Ovary (tissue), 3 donors: ENCODE measurements at regions not wholly inside any gene's neighbourhood (a gene's known extent, or its start where the extent isn't known, plus 50 kb on each side); places are given as distances from the start of the nearest gene placed in this dataset.

Experiments used
- EP300 ChIP-seq: sonication (generic); formaldehyde crosslinking; IDR thresholded peaks from one replicate; pipeline ENCODE4 v1.6.1; 2017; ENCODE audit warnings: antibody characterized with exemption
- POLR2A ChIP-seq: fragments of 450-650 bp; IDR thresholded peaks from one replicate; pipeline ENCODE4 v1.6.1; 2017; ENCODE audit warnings: antibody characterized with exemption, mild to moderate bottlenecking, moderate library complexity
- TF ChIP-seq, protein P1 (sequence below), 3 donors: fragments of 450-650 bp in 2 of 3; fragments of 200-600 bp in 1 of 3; IDR thresholded peaks; one replicate each; pipeline versions ENCODE4 v1.5.1 to v1.8.0; 2016 to 2022; ENCODE audit warnings: antibody characterized with exemption in 3 of 3, mild to moderate bottlenecking in 1 of 3
- donor health status: DM: no; HTN: no; CAD: no.

DNA sequence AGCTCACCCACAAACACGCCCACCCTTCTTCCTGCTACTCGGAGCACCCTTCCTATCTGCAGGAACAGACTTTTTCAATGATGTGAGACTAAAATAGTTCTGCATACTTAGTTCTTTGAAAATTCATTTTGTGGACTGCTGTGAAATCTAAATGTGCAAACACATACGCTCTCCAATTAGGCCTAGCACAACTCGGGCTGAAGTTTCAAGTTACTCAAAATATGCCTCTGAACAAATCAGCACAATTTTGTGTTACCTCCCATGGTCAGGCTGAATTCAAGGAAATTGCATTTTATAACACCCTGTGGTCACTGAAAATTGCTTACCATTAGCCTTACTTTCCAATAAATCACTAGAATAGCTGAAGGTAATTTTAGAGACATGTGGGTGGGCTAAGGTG lies 323.8 kb upstream of the ADCY2 start:
- TF ChIP-seq, protein P1, sequence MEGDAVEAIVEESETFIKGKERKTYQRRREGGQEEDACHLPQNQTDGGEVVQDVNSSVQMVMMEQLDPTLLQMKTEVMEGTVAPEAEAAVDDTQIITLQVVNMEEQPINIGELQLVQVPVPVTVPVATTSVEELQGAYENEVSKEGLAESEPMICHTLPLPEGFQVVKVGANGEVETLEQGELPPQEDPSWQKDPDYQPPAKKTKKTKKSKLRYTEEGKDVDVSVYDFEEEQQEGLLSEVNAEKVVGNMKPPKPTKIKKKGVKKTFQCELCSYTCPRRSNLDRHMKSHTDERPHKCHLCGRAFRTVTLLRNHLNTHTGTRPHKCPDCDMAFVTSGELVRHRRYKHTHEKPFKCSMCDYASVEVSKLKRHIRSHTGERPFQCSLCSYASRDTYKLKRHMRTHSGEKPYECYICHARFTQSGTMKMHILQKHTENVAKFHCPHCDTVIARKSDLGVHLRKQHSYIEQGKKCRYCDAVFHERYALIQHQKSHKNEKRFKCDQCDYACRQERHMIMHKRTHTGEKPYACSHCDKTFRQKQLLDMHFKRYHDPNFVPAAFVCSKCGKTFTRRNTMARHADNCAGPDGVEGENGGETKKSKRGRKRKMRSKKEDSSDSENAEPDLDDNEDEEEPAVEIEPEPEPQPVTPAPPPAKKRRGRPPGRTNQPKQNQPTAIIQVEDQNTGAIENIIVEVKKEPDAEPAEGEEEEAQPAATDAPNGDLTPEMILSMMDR (IDR thresholded peaks at IDR 0.05) = no peak
- no peak for TF ChIP-seq POLR2A
- no peak for TF ChIP-seq EP300
